Epithelial cell of prostate (primary cell): ENCODE measurements at regions not wholly inside any gene's neighbourhood (a gene's known extent, or its start where the extent isn't known, plus 50 kb on each side); places are given as distances from the start of the nearest gene placed in this dataset.
A peak's percentile ranks its signal among the peaks of the same experiment; 100 is the strongest.
"Not testable (repeated sequence)": the region's sequence is repeated elsewhere in the genome, so short reads cannot be mapped to it uniquely, and the experiment has no call there.

ENCODE experiments used
- DNase-seq: peaks from one replicate; pipeline ENCODE4 v3.0.0-alpha.2; 2011; ENCODE audit warnings: low read depth, low spot score
- H3K27ac ChIP-seq: fragments of 450-650 bp; 2 replicates; pipeline ENCODE4 v1.5.1; 2017; ENCODE audit warnings: mild to moderate bottlenecking

GRCh38 chr18:56451188-56451587, 187.2 kb downstream of the TXNL1 start:
- peak; percentile 43 for DNase-seq

DNA sequence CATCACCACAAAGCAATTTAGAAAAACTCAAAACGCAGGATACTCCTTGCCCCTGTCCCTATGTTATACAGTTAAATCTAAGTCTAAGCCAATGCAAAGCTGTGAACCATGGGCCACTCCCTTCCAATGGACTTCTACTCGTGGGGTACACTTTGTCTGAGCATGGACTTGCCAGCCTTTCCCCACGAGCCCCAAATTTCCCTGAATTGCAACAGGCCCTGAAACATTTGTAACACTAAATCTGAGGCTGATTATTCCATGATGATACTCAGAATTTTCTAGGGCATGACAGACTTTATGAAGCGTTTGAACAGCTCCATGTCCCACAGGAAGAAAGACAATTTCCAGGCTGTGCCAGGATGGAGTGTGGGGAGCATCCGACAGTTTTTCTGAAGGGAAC, 189.6 kb downstream of the TXNL1 start:
- DNase-seq, result no peak
- H3K27ac ChIP-seq, result no peak overlapping the region

More at GRCh38 chr18:56451188-56451587, 187.2 kb downstream of the TXNL1 start:
- peak overlapping the region; percentile 56 for H3K27ac ChIP-seq

- no peak for DNase-seq
- H3K27ac ChIP-seq, result no peak overlapping the region
These were observed 193.0 kb downstream of the TXNL1 start for GRCh38 chr18:56445422-56445821.

- no peak for DNase-seq
- no peak overlapping the region for H3K27ac ChIP-seq
These were observed 194.2 kb downstream of the TXNL1 start for GRCh38 chr18:56444201-56444600.

DNA sequence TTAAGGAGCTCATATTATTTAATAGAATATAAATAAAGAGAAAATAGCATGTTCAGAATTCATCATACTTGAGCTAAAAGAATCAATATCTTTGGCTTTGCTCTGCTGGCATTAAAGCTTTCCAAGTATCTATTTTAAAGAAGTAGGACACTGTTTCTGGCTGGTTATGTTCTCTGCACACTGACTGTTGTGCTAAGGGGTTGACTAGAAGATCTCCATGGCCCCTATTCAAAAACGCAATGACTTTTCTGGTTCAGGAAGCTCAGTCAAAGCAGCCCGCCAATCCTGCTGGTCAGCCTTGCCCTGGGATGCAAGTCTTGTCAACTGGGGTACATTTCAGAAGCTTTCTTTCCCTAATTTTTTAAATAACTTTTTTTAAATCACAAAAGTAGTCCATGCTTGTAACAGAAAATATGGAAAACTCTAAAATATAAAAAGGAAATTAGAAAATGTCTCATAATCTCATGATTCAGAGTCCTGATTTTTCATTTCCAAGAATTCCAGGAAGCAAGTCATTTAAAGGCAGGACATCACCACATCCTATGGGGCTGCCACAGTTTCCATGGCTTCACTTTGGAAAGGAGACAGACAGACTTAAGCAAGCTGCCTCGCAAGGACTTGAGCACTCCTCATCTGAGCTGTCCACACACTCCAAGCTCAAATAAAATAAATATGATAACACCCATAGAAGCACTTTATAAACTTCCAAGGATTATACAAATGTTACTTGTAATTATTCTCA, 195.1 kb downstream of the TXNL1 start:
- no peak overlapping the region for H3K27ac ChIP-seq
- DNase-seq, result no peak

GRCh38 chr18:56438480-56438879, 199.9 kb downstream of the TXNL1 start:
- not testable (repeated sequence) for H3K27ac ChIP-seq, DNase-seq

GRCh38 chr18:56436651-56437050, 201.7 kb downstream of the TXNL1 start:
- no peak overlapping the region for H3K27ac ChIP-seq
- DNase-seq, result no peak

DNA sequence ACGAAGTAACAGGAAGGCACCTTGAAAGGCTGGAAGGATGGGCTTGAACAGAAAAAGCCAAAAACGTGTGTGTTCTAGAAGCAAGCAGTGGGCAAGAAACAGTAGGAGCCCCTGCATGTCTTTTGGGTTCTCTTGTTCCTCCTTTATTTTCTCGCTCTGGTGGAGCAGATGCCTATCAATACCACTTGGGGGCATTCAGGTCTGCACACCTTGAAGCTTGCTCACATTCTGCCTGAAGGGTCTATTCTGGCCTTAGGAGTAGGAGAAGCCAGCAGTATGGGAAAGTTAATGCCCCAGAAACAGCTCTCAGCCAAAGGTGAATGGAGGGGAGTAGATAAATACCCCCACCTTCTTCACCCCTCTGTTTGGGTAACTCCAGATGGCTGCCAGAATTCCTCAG, 204.5 kb downstream of the TXNL1 start:
- H3K27ac ChIP-seq, result no peak overlapping the region
- DNase-seq, result no peak

DNA sequence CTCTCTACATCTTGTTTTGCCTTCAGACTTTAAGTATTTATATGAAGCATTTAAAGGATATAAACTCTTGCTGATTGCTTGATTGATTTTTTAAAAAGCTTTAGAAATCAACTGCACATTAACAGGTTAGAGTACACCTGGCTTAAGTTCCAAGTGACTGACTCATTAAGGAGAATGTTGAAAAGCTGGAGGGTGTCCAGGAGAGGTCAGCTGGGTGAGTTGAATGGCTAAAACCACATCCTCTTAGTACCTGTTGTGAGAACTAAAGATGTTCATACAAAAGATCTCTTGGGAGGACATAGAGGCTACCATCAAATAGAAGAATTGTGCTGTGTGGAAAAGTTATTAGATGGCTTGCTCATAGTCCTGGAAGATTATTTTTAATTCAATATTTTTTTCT, 206.8 kb downstream of the TXNL1 start:
- no peak overlapping the region for H3K27ac ChIP-seq
- DNase-seq, result peak; percentile 49

DNA sequence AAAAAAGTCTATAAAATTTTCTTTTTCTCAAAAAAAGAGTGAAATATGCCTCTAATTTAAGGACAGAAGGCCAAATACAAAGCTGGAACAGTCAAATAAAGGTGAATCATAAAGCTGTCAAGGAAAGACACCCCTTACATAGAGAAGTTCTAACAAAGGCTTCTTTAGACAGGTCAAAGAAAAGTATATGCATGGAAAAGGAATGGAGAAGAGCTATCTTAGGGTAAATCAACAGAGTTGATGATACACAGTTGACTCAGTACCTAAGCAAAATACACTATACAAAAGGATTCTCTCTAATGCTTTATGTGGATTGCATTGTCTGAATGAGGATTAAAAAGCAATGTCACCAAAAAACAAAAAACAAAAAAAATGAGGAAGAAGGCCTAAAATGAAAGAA, 214.8 kb downstream of the TXNL1 start:
- DNase-seq, result peak; percentile 8
- no peak overlapping the region for H3K27ac ChIP-seq

- H3K27ac ChIP-seq, result no peak overlapping the region
These were observed 216.7 kb downstream of the TXNL1 start for GRCh38 chr18:56421647-56422046.

GRCh38 chr18:56420868-56421267, 217.5 kb downstream of the TXNL1 start:
- not testable (repeated sequence) for DNase-seq

More at GRCh38 chr18:56421647-56422046, 216.7 kb downstream of the TXNL1 start:
- DNase-seq, result no peak

DNA sequence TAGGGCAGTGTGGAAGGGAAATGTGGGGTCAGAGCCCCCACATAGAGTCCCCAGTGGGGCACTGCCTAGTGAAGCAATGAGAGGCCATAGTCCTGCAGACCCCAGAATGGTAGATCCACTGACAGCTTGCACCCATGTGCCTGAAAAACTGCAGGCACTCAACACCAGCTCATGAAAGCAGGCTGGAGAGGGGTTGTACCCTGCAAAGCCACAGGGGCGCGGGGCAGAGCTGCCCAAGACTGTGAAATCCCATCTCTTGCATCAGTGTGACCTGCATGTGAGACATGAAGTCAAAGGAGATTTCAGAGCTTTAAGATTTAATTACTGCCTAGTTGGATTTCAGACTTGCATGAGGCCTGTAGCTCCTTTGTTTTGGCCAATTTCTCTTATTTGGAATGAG, 224.0 kb downstream of the TXNL1 start:
- H3K27ac ChIP-seq, result no peak overlapping the region
- DNase-seq, result no peak

More at GRCh38 chr18:56420868-56421267, 217.5 kb downstream of the TXNL1 start:
- H3K27ac ChIP-seq, result not testable (repeated sequence)

- no peak overlapping the region for H3K27ac ChIP-seq
- no peak for DNase-seq
These were observed 224.5 kb downstream of the TXNL1 start for GRCh38 chr18:56413862-56414261.

GRCh38 chr18:56412951-56413350, 225.4 kb downstream of the TXNL1 start:
- DNase-seq, result no peak
- no peak overlapping the region for H3K27ac ChIP-seq

- no peak for DNase-seq
- no peak overlapping the region for H3K27ac ChIP-seq
These were observed 228.7 kb downstream of the TXNL1 start for GRCh38 chr18:56409736-56410135.

DNA sequence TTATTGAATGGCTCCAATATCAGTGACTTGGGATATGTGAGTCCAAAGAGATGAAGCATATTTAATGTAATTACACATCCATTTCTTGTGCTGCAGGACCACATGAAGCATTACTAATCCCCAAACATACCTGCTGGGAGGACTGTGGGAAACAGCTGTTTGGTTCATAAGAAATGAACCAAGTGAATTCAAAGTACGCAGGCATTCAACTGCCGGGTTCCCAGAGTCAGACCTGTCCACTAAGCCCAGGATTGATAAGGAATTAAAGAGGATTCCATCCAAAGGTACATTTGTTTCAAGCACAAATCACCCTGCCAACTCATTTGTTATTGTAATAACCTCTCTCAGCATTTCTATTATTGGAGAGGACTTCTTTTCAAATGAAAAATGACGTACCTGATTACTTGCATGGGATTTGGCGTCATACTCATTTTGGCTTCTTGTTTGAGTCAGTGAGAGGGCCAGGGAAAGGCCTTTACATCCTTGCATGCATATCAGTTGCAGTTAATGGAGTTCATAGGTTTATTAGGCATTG, 230.7 kb downstream of the TXNL1 start:
- DNase-seq, result no peak
- H3K27ac ChIP-seq, result no peak overlapping the region

- DNase-seq, result peak; percentile 34
These were observed 235.4 kb downstream of the TXNL1 start for GRCh38 chr18:56402872-56403516.

DNA sequence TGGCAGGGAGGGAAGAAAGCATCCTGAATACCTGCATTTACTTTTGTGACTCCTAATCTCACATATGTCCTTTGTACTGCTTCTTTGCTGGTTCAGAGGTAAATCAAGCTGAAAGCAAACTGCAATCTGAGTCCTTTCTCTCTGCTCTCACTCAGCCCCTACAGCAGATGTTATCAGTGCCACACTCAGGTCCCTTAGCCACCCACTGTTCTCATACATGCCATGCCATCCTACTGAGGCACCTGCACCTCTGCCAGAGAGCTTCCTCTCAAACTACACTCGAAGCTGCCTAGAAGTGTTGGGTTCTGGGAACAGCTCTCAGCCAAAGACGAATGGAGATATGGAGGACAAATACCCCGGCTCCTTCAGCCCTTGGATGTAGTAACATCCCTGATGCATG, 244.5 kb downstream of the TXNL1 start:
- no peak overlapping the region for H3K27ac ChIP-seq
- DNase-seq, result no peak

More at GRCh38 chr18:56402872-56403516, 235.4 kb downstream of the TXNL1 start:
- peak overlapping the region; percentile 68 for H3K27ac ChIP-seq

GRCh38 chr18:56391931-56392590, 246.3 kb downstream of the TXNL1 start:
- no peak overlapping the region for H3K27ac ChIP-seq
- no peak for DNase-seq

DNA sequence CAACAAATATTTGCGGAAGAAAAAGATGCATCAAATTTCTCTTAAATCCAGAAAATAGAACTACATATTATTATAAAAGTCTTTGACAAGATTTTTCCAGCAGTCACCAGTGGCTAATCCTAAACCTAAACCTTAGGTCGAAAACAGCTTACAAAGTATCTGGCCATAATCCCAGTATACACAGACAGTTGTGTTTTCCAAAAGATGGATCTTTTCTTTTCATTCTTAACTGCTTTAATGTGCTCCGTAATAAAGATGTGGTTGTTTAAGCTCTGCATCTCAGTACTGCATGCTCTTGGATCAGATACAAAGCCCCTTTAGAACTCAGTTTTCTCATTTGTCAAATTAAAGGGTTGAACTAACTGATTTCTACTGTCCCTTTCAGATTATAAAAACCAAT, 247.8 kb downstream of the TXNL1 start:
- no peak for DNase-seq
- no peak overlapping the region for H3K27ac ChIP-seq
